ENCODE measurements at regions not wholly inside any gene's neighbourhood (a gene's known extent, or its start where the extent isn't known, plus 50 kb on each side); places are given as distances from the start of the nearest gene placed in this dataset.

DNA sequence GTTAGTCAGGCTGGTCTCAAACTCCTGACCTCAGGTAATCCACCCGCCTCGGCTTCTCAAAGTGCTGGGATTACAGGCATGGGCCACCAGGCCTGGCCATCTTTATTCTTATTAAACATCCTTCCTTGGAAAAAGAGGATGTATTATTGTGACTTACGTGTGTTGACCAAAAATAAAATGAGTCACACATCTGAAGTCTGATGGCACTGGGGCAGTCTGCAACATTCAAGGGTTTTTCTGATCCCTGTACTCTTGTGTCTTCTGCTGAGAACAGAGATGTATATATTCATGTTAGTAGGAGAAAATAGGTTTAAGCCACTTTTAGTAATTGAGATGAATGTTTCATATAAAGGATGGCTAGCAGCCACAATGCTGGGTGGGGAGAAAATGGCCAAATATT is 129.9 kb upstream of the RIPOR2 start:
- Histone ChIP-seq H3K4me3 (ENCODE audit: extremely low read depth in 1 of 4, insufficient read depth in 2 of 4, low read depth in 3 of 4, low read length in 4 of 4) (no peak overlapping the region), H3K4me2 (ENCODE audit: insufficient read depth in 1 of 2, low read depth in 2 of 2, low read length in 2 of 2) (no peak overlapping the region), H4K8ac (ENCODE audit: extremely low read depth, insufficient read depth, low read length) (no peak overlapping the region), H3K18ac (ENCODE audit: extremely low read depth, low read length) (no peak overlapping the region), H2AFZ (ENCODE audit: low read length) (no peak overlapping the region), H2BK12ac (ENCODE audit: low read depth, low read length) (no peak overlapping the region), H2BK20ac (ENCODE audit: low read length) (no peak overlapping the region), H2BK120ac (replicated peaks; ENCODE audit: low read depth, low read length) (no peak overlapping the region), H3K23me2 (ENCODE audit: low read depth, low read length) (no peaks in the 10 kb centered on the region), H2BK15ac (ENCODE audit: low read length) (no peak overlapping the region), H3K56ac (replicated peaks; ENCODE audit: insufficient read length, low read depth, low read length) (no peak overlapping the region), H4K5ac (ENCODE audit: insufficient read length, low read depth, low read length) (no peak overlapping the region), H3K36me3 (ENCODE audit: control insufficient read depth in 2 of 4, insufficient read depth in 4 of 4, low read length in 3 of 4) (no peaks in the 10 kb centered on the region), H3K27me3 (replicated peaks in 1 of 4; ENCODE audit: control insufficient read depth in 3 of 4, extremely low read depth in 1 of 4, insufficient read depth in 3 of 4, low read length in 3 of 4) (no peaks in the 10 kb centered on the region), H3K14ac (ENCODE audit: insufficient read length) (no peak overlapping the region), H4K20me1 (replicated peaks in 1 of 2; ENCODE audit: control insufficient read depth in 1 of 2, insufficient read depth in 2 of 2, low read length in 2 of 2) (no peaks in the 10 kb centered on the region), H3K4me1 (replicated peaks in 1 of 4; ENCODE audit: control insufficient read depth in 3 of 4, insufficient read depth in 4 of 4, low read length in 3 of 4) (peaks cover 4 to 15% (median 9%) of the 10 kb centered on the region in 4 experiments; a peak in 6 of 7 replicates), H3K4ac (replicated peaks; ENCODE audit: insufficient read length, low read depth, low read length) (no peak overlapping the region), H4K91ac (replicated peaks; ENCODE audit: insufficient read length, low read length) (no peak overlapping the region), H3K27ac (ENCODE audit: low read depth, low read length) (no peak overlapping the region), H2AK5ac (ENCODE audit: low read depth, low read length) (no peak overlapping the region), H3K79me1 (ENCODE audit: low read depth, low read length) (no peaks in the 10 kb centered on the region), H3K9me3 (ENCODE audit: insufficient read depth in 2 of 2, low read depth in 1 of 2, low read length in 1 of 2) (no peaks in the 10 kb centered on the region), H2BK5ac (ENCODE audit: low read depth, low read length) (no peak overlapping the region), H3K9ac (replicated peaks in 1 of 4; ENCODE audit: extremely low read depth in 1 of 4, low read depth in 3 of 4, low read length in 3 of 4) (no peak overlapping the region), H3K79me2 (ENCODE audit: control insufficient read depth in 1 of 2, insufficient read depth in 2 of 2, low read length in 2 of 2) (no peaks in the 10 kb centered on the region), H3K23ac (ENCODE audit: insufficient read length) (no peak overlapping the region)
- CTCF ChIA-PET (ENCODE audit: partially characterized antibody) = interaction anchor here (1.5 kb wide), 1 partner anchor 23 kb away, joined by 3 read pairs; no protein-coding TSS in a partner anchor
- FAIRE-seq (no peak), DNase-seq (ENCODE audit: low read depth in 1 of 2, low spot score in 2 of 2) (no peak)
- TF ChIP-seq CHD2 (IDR thresholded peaks at IDR 0.05; ENCODE audit: low read length) = no peak
- 94% methylated on average over 3 of the region's 3 CpGs; no CpG with 5 or more reads in 1 of the 2 experiments for WGBS, 2 experiments (ENCODE audit: extremely low coverage in 1 of 2, insufficient coverage in 1 of 2, insufficient read length in 1 of 2, insufficient replicate concordance in 2 of 2, low coverage in 1 of 2, low lambda C conversion rate in 2 of 2, missing lambda C conversion rate in 1 of 2)
- POLR2A ChIA-PET (ENCODE audit: partially characterized antibody) = no interaction called here

Measured in H1 (cell line).